ENCODE measurements at regions not wholly inside any gene's neighbourhood (a gene's known extent, or its start where the extent isn't known, plus 50 kb on each side); places are given as distances from the start of the nearest gene placed in this dataset.
"Not testable (repeated sequence)": the region's sequence is repeated elsewhere in the genome, so short reads cannot be mapped to it uniquely, and the experiment has no call there.

- not testable (repeated sequence) for TF ChIP-seq CTCF, POLR2A, EP300 (IDR thresholded peaks at IDR 0.05)
Observed at GRCh38 chr1:121051161-121051790, 132.9 kb downstream of the FAM72B start.
